DOHH2 (cell line): ENCODE measurements at regions not wholly inside any gene's neighbourhood (a gene's known extent, or its start where the extent isn't known, plus 50 kb on each side); places are given as distances from the start of the nearest gene placed in this dataset.

Source experiments
- H3F3A ChIP-seq: fragments of 200-600 bp; sonication (generic), shearing (Covaris generic); 2 replicates; pipeline ENCODE4 v1.6.0; 2016; ENCODE audit warnings: antibody characterized with exemption, mild to moderate bottlenecking; ENCODE audit not compliant: control insufficient read depth, insufficient read depth
- H3K27ac ChIP-seq: fragments of 200-600 bp; sonication (generic); 2 replicates; pipeline ENCODE4 v1.5.1; 2014; ENCODE audit warnings: low read depth, mild to moderate bottlenecking, low read length, moderate library complexity
- H3K27me3 ChIP-seq: fragments of 200-600 bp; sonication (generic); 2 replicates; pipeline ENCODE4 v1.6.1; 2014; ENCODE audit warnings: mild to moderate bottlenecking, low read length, mixed read lengths; ENCODE audit not compliant: control insufficient read depth
- H3K36me3 ChIP-seq: fragments of 200-600 bp; sonication (generic); 2 replicates; pipeline ENCODE4 v1.6.1; 2014; ENCODE audit warnings: mild to moderate bottlenecking, low read length, moderate library complexity, mixed read lengths; ENCODE audit not compliant: control insufficient read depth
- H3K4me1 ChIP-seq: fragments of 200-600 bp; sonication (generic); 2 replicates; pipeline ENCODE4 v1.6.1; 2014; ENCODE audit warnings: mild to moderate bottlenecking, low read length, mixed read lengths; ENCODE audit not compliant: control insufficient read depth
- H3K4me2 ChIP-seq: fragments of 200-600 bp; sonication (generic); 2 replicates; pipeline ENCODE4 v1.6.0; 2014; ENCODE audit warnings: mild to moderate bottlenecking, low read length, moderate library complexity
- H3K4me3 ChIP-seq: fragments of 200-600 bp; sonication (generic); 2 replicates; pipeline ENCODE4 v1.5.1; 2014; ENCODE audit warnings: mild to moderate bottlenecking, low read length, mixed read lengths
- H3K79me2 ChIP-seq: fragments of 200-600 bp; sonication (generic); 2 replicates; pipeline ENCODE4 v1.6.1; 2014; ENCODE audit warnings: mild to moderate bottlenecking, low read length, mixed read lengths; ENCODE audit not compliant: control insufficient read depth
- H3K9me2 ChIP-seq: fragments of 200-600 bp; sonication (generic); replicated peaks from 2 replicates; pipeline ENCODE4 v1.6.1; 2014; ENCODE audit warnings: mild to moderate bottlenecking, low read length, mixed read lengths; ENCODE audit not compliant: control insufficient read depth
- H3K9me3 ChIP-seq: fragments of 200-600 bp; sonication (generic); 2 replicates; pipeline ENCODE4 v1.6.1; 2014; ENCODE audit warnings: antibody characterized with exemption, low read length, mixed read lengths; ENCODE audit not compliant: control insufficient read depth, insufficient read depth
- H4K20me1 ChIP-seq: fragments of 200-600 bp; sonication (generic); 2 replicates; pipeline ENCODE4 v1.6.0; 2014; ENCODE audit warnings: low read depth, mild to moderate bottlenecking, antibody characterized with exemption, low read length, moderate library complexity; ENCODE audit not compliant: control insufficient read depth, insufficient read depth
- EZH2phosphoT487 ChIP-seq: fragments of 200-600 bp; sonication (generic); IDR thresholded peaks from 2 replicates; pipeline ENCODE4 v1.6.1; 2017; ENCODE audit warnings: borderline replicate concordance, mild to moderate bottlenecking, antibody characterized with exemption, low read length, moderate library complexity, mixed read lengths
- TF ChIP-seq, protein P1 (sequence below): fragments of 200-600 bp; sonication (generic); IDR thresholded peaks from one replicate; pipeline ENCODE4 v1.5.1; 2014; ENCODE audit warnings: antibody characterized with exemption, mild to moderate bottlenecking, low read depth, low read length; ENCODE audit not compliant: poor library complexity, severe bottlenecking

DNA sequence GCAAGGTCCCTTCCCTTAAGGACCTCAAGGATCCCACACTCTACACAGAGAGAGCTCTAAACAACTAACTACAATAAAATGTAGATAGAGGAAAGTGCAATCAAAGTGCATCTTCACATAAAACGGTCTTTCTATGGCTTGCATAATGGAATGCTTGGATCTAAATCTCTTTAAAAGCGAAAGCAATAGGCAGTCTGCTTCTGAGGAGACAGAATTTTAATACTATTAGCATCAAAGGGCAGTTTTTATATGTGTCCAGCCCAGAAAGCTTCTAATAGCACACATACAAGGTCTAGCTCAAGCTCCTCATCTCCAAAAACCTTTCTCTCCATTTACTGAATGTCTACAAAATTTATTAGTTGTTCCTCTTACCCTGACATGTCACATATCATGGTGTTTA is 101.5 kb upstream of the C1GALT1 start:
- Histone ChIP-seq H3K4me2 (no peak overlapping the region), H3K4me1 (no peaks in the 10 kb centered on the region), H3K36me3 (no peaks in the 10 kb centered on the region), H3K27me3 (no peaks in the 10 kb centered on the region), H3K9me3 (no peaks in the 10 kb centered on the region), H3K79me2 (no peaks in the 10 kb centered on the region), H3F3A (no peaks in the 10 kb centered on the region), H4K20me1 (no peaks in the 10 kb centered on the region), H3K4me3 (no peak overlapping the region), H3K9me2 (no peaks in the 10 kb centered on the region), H3K27ac (no peak overlapping the region)
- no peak for TF ChIP-seq EZH2phosphoT487
- TF ChIP-seq, protein P1, sequence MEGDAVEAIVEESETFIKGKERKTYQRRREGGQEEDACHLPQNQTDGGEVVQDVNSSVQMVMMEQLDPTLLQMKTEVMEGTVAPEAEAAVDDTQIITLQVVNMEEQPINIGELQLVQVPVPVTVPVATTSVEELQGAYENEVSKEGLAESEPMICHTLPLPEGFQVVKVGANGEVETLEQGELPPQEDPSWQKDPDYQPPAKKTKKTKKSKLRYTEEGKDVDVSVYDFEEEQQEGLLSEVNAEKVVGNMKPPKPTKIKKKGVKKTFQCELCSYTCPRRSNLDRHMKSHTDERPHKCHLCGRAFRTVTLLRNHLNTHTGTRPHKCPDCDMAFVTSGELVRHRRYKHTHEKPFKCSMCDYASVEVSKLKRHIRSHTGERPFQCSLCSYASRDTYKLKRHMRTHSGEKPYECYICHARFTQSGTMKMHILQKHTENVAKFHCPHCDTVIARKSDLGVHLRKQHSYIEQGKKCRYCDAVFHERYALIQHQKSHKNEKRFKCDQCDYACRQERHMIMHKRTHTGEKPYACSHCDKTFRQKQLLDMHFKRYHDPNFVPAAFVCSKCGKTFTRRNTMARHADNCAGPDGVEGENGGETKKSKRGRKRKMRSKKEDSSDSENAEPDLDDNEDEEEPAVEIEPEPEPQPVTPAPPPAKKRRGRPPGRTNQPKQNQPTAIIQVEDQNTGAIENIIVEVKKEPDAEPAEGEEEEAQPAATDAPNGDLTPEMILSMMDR = no peak

DNA sequence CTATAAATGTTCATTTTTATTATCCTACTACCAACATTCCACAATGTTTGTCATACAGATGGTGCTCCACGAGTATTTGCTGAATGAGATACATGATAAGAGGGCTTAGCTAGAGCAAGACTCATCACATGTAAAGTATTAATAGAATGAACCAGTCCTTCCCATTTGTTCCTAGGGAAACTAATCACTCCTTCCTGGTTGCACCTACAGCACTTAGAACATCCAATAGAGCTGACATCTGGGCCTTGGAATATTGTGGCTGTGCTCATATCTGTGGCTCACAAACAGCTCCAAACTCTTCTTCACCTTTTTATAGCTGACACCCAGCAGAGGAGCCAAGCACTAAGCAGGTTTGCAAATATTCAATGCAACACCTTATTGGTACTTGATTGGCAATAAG is 91.9 kb upstream of the C1GALT1 start:
- H3K4me1 ChIP-seq = no peaks in the 10 kb centered on the region
- no peak overlapping the region for H3K27ac ChIP-seq
- H3K9me3 ChIP-seq = no peaks in the 10 kb centered on the region
- H3K27me3 ChIP-seq = no peaks in the 10 kb centered on the region
- no peaks in the 10 kb centered on the region for H3K9me2 ChIP-seq
- TF ChIP-seq, protein P1 = no peak
- TF ChIP-seq EZH2phosphoT487 = no peak
- no peak overlapping the region for H3K4me3 ChIP-seq
- no peaks in the 10 kb centered on the region for H3K36me3 ChIP-seq
- no peaks in the 10 kb centered on the region for H3F3A ChIP-seq
- H4K20me1 ChIP-seq = no peaks in the 10 kb centered on the region
- H3K79me2 ChIP-seq = no peaks in the 10 kb centered on the region
- no peak overlapping the region for H3K4me2 ChIP-seq

DNA sequence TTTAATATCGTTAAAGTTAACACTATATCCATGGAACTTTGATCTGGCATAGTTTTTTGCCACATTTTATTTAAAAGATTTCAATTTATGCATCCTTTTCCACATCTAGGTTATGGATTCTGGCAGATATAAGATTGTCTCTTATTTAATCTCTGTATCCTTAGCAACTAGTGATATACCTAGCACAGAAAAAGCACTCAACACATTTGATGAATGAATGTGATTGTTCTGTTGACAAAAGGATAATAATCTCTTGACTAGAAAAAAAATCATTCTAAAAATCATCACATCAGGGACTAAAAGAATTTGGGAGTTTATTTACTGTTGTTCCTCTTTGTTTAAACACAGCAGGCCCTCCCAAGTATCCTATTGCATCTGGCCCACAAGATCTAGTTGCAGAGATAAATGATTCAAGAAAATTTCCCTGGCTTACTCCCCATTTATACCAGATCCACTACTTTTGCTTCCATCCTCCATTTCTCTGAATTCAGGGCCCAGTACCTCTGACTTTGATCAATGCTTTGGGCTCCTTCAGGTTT is 84.0 kb upstream of the C1GALT1 start:
- no peaks in the 10 kb centered on the region for H3K9me3 ChIP-seq
- H3K9me2 ChIP-seq = no peaks in the 10 kb centered on the region
- no peak overlapping the region for H3K27ac ChIP-seq
- no peak overlapping the region for H3K4me2 ChIP-seq
- H3K4me3 ChIP-seq = no peak overlapping the region
- H3K27me3 ChIP-seq = peaks cover 4% of the 10 kb centered on the region; the same call in 1 of the 2 replicates
- no peaks in the 10 kb centered on the region for H3F3A ChIP-seq
- TF ChIP-seq, protein P1 = no peak
- no peak for TF ChIP-seq EZH2phosphoT487
- H3K36me3 ChIP-seq = no peaks in the 10 kb centered on the region
- H4K20me1 ChIP-seq = no peaks in the 10 kb centered on the region
- no peaks in the 10 kb centered on the region for H3K79me2 ChIP-seq
- H3K4me1 ChIP-seq = peaks cover 3% of the 10 kb centered on the region; the same call in 1 of the 2 replicates
